Panc1 (cell line): ENCODE measurements at regions not wholly inside any gene's neighbourhood (a gene's known extent, or its start where the extent isn't known, plus 50 kb on each side); places are given as distances from the start of the nearest gene placed in this dataset.

ENCODE experiments used
- POLR2AphosphoS5 ChIP-seq: IDR thresholded peaks from 2 replicates; pipeline ENCODE4 v1.6.1; 2012; ENCODE audit warnings: mild to moderate bottlenecking, low read depth, low read length, moderate library complexity
- SIN3A ChIP-seq: IDR thresholded peaks from 2 replicates; pipeline ENCODE4 v1.6.1; 2012; ENCODE audit warnings: low read depth, mild to moderate bottlenecking, low read length, moderate library complexity, borderline replicate concordance; ENCODE audit not compliant: insufficient read depth
- TCF7L2 ChIP-seq: IDR thresholded peaks from 2 replicates; pipeline ENCODE4 v1.6.1; 2011; ENCODE audit warnings: mild to moderate bottlenecking, low read depth, low read length, inconsistent platforms
- TF ChIP-seq, protein P1 (sequence below): fragments of 450-650 bp; IDR thresholded peaks from 2 replicates; pipeline ENCODE4 v1.5.1; 2017; ENCODE audit warnings: mild to moderate bottlenecking
- TF ChIP-seq, protein P2 (sequence below), 2 experiments: IDR thresholded peaks; 2 replicates each; pipeline ENCODE4 v1.6.1; 2011 to 2012; ENCODE audit warnings: low read depth in 2 of 2, control low read depth in 1 of 2, low read length in 1 of 2, mild to moderate bottlenecking in 1 of 2, moderate library complexity in 1 of 2; ENCODE audit not compliant: insufficient read depth in 1 of 2

DNA sequence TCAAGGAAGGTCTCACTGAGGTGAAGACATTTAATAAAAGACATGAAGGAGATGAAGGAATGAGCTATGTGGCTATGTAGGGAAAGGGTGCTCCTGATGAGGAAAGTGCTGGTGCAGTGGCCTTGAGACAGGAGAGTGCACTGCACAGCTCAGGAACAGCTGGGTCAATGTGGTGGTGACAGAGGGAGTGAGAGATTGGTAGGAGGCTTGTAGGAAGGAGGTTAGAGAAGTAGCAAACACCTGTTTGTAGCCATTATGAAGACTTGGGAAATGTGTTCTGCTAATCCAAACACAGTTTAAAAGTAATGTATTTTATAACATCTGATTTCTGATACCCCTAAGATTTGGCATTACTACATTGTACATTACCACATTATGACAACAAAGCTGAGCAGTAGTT, 115.1 kb upstream of the MTAP start:
- TF ChIP-seq, protein P1, sequence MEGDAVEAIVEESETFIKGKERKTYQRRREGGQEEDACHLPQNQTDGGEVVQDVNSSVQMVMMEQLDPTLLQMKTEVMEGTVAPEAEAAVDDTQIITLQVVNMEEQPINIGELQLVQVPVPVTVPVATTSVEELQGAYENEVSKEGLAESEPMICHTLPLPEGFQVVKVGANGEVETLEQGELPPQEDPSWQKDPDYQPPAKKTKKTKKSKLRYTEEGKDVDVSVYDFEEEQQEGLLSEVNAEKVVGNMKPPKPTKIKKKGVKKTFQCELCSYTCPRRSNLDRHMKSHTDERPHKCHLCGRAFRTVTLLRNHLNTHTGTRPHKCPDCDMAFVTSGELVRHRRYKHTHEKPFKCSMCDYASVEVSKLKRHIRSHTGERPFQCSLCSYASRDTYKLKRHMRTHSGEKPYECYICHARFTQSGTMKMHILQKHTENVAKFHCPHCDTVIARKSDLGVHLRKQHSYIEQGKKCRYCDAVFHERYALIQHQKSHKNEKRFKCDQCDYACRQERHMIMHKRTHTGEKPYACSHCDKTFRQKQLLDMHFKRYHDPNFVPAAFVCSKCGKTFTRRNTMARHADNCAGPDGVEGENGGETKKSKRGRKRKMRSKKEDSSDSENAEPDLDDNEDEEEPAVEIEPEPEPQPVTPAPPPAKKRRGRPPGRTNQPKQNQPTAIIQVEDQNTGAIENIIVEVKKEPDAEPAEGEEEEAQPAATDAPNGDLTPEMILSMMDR = no peak
- TF ChIP-seq POLR2AphosphoS5 (no peak), SIN3A (no peak), TCF7L2 (no peak)
- TF ChIP-seq, protein P2, sequence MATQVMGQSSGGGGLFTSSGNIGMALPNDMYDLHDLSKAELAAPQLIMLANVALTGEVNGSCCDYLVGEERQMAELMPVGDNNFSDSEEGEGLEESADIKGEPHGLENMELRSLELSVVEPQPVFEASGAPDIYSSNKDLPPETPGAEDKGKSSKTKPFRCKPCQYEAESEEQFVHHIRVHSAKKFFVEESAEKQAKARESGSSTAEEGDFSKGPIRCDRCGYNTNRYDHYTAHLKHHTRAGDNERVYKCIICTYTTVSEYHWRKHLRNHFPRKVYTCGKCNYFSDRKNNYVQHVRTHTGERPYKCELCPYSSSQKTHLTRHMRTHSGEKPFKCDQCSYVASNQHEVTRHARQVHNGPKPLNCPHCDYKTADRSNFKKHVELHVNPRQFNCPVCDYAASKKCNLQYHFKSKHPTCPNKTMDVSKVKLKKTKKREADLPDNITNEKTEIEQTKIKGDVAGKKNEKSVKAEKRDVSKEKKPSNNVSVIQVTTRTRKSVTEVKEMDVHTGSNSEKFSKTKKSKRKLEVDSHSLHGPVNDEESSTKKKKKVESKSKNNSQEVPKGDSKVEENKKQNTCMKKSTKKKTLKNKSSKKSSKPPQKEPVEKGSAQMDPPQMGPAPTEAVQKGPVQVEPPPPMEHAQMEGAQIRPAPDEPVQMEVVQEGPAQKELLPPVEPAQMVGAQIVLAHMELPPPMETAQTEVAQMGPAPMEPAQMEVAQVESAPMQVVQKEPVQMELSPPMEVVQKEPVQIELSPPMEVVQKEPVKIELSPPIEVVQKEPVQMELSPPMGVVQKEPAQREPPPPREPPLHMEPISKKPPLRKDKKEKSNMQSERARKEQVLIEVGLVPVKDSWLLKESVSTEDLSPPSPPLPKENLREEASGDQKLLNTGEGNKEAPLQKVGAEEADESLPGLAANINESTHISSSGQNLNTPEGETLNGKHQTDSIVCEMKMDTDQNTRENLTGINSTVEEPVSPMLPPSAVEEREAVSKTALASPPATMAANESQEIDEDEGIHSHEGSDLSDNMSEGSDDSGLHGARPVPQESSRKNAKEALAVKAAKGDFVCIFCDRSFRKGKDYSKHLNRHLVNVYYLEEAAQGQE (IDR thresholded peaks at IDR 0.05; ENCODE audit: insufficient read depth in 1 of 2, low read depth in 2 of 2, low read length in 1 of 2) = no peak
